PFSK-1 (cell line): ENCODE measurements at regions not wholly inside any gene's neighbourhood (a gene's known extent, or its start where the extent isn't known, plus 50 kb on each side); places are given as distances from the start of the nearest gene placed in this dataset.

Experiments used
- FOXP2 ChIP-seq: optimal IDR thresholded peaks from 2 replicates; pipeline ENCODE3; 2011; ENCODE audit warnings: borderline replicate concordance, control low read depth, inconsistent platforms; ENCODE audit not compliant: insufficient read depth; ENCODE audit errors: extremely low read length, extremely low read depth
- POLR2AphosphoS5 ChIP-seq: IDR thresholded peaks from 2 replicates; pipeline ENCODE4 v1.6.1; 2012; ENCODE audit warnings: low read depth, mild to moderate bottlenecking, control low read depth, low read length, moderate library complexity
- TF ChIP-seq, protein P1 (sequence below), 2 experiments: IDR thresholded peaks; 2 replicates each; pipeline versions ENCODE4 v1.6.1 to v1.8.0; 2011 to 2012; ENCODE audit warnings: low read depth in 2 of 2, low read length in 2 of 2, control low read depth in 1 of 2, inconsistent platforms in 1 of 2, mild to moderate bottlenecking in 1 of 2, moderate library complexity in 1 of 2; ENCODE audit not compliant: insufficient read depth in 1 of 2

DNA sequence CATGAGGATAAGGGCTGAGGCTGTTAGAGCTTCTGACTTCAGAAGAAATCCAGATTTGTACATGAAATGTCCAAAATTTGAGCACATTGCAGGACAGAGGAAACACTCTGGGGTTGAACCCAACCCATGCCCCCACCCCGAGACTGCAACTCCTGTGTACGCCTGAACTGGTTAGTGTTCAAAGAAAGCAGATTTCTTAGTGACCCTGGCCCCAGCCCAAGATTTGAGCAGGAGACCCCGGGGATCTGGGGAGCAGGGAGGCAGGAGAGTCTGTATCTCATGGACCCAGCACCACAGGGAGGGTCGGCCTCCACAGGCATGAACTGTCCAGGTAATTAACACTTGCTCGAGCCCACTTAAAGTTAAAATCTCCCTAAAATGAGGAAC is 69.3 kb upstream of the WNT7B start:
- TF ChIP-seq, protein P1, sequence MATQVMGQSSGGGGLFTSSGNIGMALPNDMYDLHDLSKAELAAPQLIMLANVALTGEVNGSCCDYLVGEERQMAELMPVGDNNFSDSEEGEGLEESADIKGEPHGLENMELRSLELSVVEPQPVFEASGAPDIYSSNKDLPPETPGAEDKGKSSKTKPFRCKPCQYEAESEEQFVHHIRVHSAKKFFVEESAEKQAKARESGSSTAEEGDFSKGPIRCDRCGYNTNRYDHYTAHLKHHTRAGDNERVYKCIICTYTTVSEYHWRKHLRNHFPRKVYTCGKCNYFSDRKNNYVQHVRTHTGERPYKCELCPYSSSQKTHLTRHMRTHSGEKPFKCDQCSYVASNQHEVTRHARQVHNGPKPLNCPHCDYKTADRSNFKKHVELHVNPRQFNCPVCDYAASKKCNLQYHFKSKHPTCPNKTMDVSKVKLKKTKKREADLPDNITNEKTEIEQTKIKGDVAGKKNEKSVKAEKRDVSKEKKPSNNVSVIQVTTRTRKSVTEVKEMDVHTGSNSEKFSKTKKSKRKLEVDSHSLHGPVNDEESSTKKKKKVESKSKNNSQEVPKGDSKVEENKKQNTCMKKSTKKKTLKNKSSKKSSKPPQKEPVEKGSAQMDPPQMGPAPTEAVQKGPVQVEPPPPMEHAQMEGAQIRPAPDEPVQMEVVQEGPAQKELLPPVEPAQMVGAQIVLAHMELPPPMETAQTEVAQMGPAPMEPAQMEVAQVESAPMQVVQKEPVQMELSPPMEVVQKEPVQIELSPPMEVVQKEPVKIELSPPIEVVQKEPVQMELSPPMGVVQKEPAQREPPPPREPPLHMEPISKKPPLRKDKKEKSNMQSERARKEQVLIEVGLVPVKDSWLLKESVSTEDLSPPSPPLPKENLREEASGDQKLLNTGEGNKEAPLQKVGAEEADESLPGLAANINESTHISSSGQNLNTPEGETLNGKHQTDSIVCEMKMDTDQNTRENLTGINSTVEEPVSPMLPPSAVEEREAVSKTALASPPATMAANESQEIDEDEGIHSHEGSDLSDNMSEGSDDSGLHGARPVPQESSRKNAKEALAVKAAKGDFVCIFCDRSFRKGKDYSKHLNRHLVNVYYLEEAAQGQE (IDR thresholded peaks at IDR 0.05; ENCODE audit: insufficient read depth in 1 of 2, low read depth in 2 of 2, low read length in 2 of 2), result no peak
- TF ChIP-seq POLR2AphosphoS5, result no peak
- TF ChIP-seq FOXP2, result no peak
